K562 (cell line): ENCODE measurements at regions not wholly inside any gene's neighbourhood (a gene's known extent, or its start where the extent isn't known, plus 50 kb on each side); places are given as distances from the start of the nearest gene placed in this dataset.

Source experiments
- CHCHD3 ChIP-seq: fragments of 250-450 bp; sonication (Bioruptor Pico); IDR thresholded peaks from 2 replicates; pipeline ENCODE4 v2.1.2; 2022; ENCODE audit warnings: mild to moderate bottlenecking
- ZNF140 ChIP-seq: fragments of 250-450 bp; sonication (Bioruptor Pico); IDR thresholded peaks from 2 replicates; pipeline ENCODE4 v1.8.0; 2021; ENCODE audit warnings: moderate library complexity, mild to moderate bottlenecking, inconsistent platforms

DNA sequence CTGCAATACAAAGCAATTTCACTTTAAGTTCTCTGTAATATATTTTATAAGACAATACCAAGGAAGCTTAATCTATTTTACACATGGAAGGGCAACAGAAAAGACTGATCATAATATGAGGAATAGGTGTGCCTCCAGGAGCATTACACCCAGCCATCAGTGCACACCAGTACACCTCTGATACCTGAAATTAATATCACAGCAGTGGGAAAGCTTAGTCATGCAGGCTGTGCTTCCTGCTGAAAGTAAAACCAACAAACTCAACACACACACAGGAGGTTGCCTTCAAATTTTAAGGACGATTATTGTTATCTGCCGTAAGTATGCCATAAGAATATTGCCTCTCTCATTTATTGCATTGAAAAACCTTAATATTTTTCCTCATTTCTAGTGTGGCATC lies 1119.1 kb upstream of the TENM4 start:
- TF ChIP-seq ZNF140 (CRISPR knock-in tag) (no peak), CHCHD3 (CRISPR knock-in tag) (no peak)
